Activated naive CD4-positive, alpha-beta T cell treated with anti-CD3 and anti-CD28 coated beads, Interleukin-2, amount 10 ng/mL, durations not matched to agents 7 days and 5 days (primary cell): ENCODE measurements at regions not wholly inside any gene's neighbourhood (a gene's known extent, or its start where the extent isn't known, plus 50 kb on each side); places are given as distances from the start of the nearest gene placed in this dataset.
"Not testable (repeated sequence)": the region's sequence is repeated elsewhere in the genome, so short reads cannot be mapped to it uniquely, and the experiment has no call there.

Experiments
- CTCF ChIA-PET: fragments of 350-600 bp; sonication (Branson Sonifier 250); formaldehyde crosslinking; loops from one replicate; lab custom pipeline; 2021; ENCODE audit warnings: antibody characterized with exemption; lab: Charles Lee
- DNase-seq: peaks from one replicate; pipeline ENCODE4 v3.0.0-alpha.2; 2020
- H3K27ac Mint-ChIP-seq: one replicate; pipeline ENCODE4 v1.8.0; 2021; ENCODE audit warnings: mild to moderate bottlenecking, moderate library complexity, mixed read lengths
- H3K27me3 Mint-ChIP-seq: one replicate; pipeline ENCODE4 v1.8.0; 2021; ENCODE audit warnings: mild to moderate bottlenecking, mixed read lengths
- H3K36me3 Mint-ChIP-seq: one replicate; pipeline ENCODE4 v1.8.0; 2021; ENCODE audit warnings: mixed read lengths
- H3K4me1 Mint-ChIP-seq: one replicate; pipeline ENCODE4 v1.8.0; 2021; ENCODE audit warnings: mixed read lengths
- H3K4me3 Mint-ChIP-seq: one replicate; pipeline ENCODE4 v1.8.0; 2021; ENCODE audit warnings: mild to moderate bottlenecking, moderate library complexity, mixed read lengths
- H3K9me3 Mint-ChIP-seq: one replicate; pipeline ENCODE4 v1.8.0; 2021; ENCODE audit warnings: mixed read lengths

DNA sequence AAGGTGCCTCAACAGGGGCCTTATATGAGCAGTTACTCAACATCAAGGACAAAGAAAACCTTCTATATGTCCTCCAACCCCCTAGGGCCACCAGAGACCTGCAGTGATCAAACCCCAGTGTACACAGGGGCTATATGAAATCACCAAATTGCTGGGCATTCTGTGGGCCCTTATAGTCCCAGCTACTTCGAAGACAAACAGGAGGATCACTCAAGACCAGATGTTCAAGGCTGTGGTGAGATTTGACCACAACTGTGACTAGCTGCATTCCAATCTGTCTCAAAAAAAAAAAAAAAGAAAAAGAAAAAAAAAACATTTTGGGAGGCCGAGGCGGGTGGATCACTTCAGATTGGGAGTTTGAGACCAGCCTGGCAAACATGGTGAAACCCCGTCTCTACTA is 51.0 kb upstream of the PRB2 start:
- Mint-ChIP-seq H3K27ac (no peak overlapping the region), H3K36me3 (no peaks in the 10 kb centered on the region), H3K4me1 (no peaks in the 10 kb centered on the region), H3K4me3 (no peak overlapping the region), H3K9me3 (no peaks in the 10 kb centered on the region), H3K27me3 (no peaks in the 10 kb centered on the region)
- no peak for DNase-seq
- CTCF ChIA-PET = no interaction called here

DNA sequence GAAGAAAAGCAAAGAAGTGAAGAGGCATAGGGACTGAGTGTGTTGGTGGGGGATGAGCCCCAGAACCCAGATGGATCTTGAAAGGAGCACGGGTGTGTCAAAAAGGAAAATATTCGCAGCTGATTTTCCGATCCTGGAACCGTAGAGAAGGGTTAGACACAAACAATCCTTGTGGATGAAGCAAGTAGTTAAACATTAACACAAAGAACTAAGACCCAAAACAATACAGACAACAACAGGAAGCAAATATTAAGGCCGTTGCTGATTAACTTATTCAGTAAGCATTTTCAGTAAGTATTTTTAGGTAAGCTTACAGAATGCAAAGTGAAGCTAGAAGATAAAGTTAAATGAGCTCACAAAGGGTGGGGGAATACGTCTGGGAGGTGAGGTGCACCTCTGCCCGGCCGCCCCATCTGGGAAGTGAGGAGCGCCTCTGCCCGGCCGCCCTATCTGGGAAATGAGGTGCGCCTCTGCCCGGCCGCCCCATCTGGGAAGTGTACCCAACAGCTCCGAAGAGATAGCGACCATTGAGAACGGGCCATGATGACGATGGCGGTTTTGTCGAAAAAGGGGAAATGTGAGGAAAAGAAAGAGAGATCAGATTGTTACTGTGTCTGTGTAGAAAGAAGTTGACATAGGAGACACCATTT is 62.8 kb upstream of the PRB2 start:
- Mint-ChIP-seq H3K9me3 (no peaks in the 10 kb centered on the region), H3K4me3 (no peak overlapping the region), H3K27ac (no peak overlapping the region), H3K27me3 (peaks cover 4% of the 10 kb centered on the region), H3K4me1 (no peaks in the 10 kb centered on the region), H3K36me3 (no peaks in the 10 kb centered on the region)
- no peak for DNase-seq
- CTCF ChIA-PET = no interaction called here

DNA sequence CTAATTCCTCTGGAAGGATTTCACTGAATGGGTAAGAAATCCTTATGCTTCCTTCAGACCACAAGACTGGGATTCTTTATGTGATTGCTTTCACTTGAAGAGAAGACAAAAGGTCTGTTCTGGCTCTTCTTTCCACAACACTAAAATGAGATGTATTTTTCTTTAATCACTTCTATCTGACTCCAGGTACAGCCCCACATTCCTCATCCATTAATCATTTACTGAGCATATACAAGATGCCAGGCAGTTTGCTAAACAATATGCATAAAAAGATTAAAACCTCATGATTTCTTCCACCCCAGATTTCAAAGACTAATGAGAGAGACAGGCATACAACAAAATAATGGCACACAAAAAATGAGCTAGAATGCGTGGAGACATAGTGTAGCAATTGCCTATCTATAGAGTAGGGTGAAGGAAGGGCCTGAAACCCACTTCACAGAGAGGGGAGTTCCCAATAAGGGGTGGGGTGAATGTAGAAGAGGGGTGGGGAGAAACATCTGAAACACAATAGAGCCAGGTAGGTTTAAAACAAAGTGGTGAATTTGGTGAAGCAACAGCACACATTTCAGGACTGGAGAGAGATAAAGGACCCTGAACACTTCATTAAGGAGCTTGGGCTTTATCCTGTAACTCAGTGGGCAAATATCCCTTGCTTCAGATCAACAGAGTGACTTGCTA is 65.1 kb upstream of the PRB2 start:
- Mint-ChIP-seq H3K4me3 (no peak overlapping the region), H3K27me3 (peaks cover 4% of the 10 kb centered on the region), H3K36me3 (no peaks in the 10 kb centered on the region), H3K27ac (no peak overlapping the region), H3K4me1 (no peaks in the 10 kb centered on the region), H3K9me3 (no peaks in the 10 kb centered on the region)
- CTCF ChIA-PET = no interaction called here
- no peak for DNase-seq

GRCh38 chr12:11461433-11461832 is 66.1 kb upstream of the PRB2 start:
- CTCF ChIA-PET = interaction anchor here (0.6 kb wide), 1 partner anchor 120 kb away, joined by 3 read pairs; no protein-coding TSS in a partner anchor
- Mint-ChIP-seq H3K27ac (no peak overlapping the region), H3K4me3 (no peak overlapping the region), H3K27me3 (peaks cover under 1% of the 10 kb centered on the region), H3K36me3 (no peaks in the 10 kb centered on the region), H3K4me1 (no peaks in the 10 kb centered on the region), H3K9me3 (no peaks in the 10 kb centered on the region)
- DNase-seq = no peak

DNA sequence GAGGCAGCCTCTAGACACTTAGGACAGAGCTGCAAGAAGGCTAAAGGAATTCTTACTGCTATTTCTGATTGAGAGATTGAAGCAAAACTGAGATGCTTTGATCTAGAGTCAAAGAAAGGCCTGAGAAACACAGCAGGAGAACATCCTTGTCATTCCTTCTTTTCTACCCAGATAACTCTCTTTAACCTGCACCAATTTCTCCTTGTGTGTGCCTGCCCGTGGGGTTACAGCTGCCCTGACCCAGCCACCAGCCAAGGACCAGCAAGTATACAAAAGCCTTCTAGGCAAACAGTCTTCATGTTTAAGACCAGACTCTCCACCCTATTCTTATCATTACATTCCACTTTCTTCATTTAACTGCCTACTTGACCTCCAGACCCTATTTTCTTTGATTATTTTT is 81.7 kb upstream of the PRB2 start:
- H3K4me3 Mint-ChIP-seq = no peak overlapping the region
- no peak for DNase-seq
- no peak overlapping the region for H3K27ac Mint-ChIP-seq
- H3K27me3 Mint-ChIP-seq = peaks cover 10% of the 10 kb centered on the region
- H3K4me1 Mint-ChIP-seq = no peaks in the 10 kb centered on the region
- H3K9me3 Mint-ChIP-seq = no peaks in the 10 kb centered on the region
- CTCF ChIA-PET = no interaction called here
- no peaks in the 10 kb centered on the region for H3K36me3 Mint-ChIP-seq

GRCh38 chr12:11482955-11483354 is 87.6 kb upstream of the PRB2 start:
- Mint-ChIP-seq H3K27ac (no peak overlapping the region), H3K36me3 (no peaks in the 10 kb centered on the region), H3K4me1 (peaks cover 2% of the 10 kb centered on the region), H3K27me3 (peaks cover 19% of the 10 kb centered on the region), H3K4me3 (no peak overlapping the region), H3K9me3 (no peaks in the 10 kb centered on the region)
- CTCF ChIA-PET = interaction anchor here (1.0 kb wide), 1 partner anchor 712 kb away, joined by 3 read pairs; no protein-coding TSS in a partner anchor
- no peak for DNase-seq

GRCh38 chr12:11486623-11487444 is 91.5 kb upstream of the PRB2 start:
- H3K9me3 Mint-ChIP-seq = no peaks in the 10 kb centered on the region
- no peak overlapping the region for H3K27ac Mint-ChIP-seq
- H3K4me3 Mint-ChIP-seq = no peak overlapping the region
- H3K27me3 Mint-ChIP-seq = peaks cover 10% of the 10 kb centered on the region
- H3K36me3 Mint-ChIP-seq = no peaks in the 10 kb centered on the region
- DNase-seq = peak; percentile 87
- CTCF ChIA-PET = interaction anchor here (0.6 to 3.1 kb wide), 22 partner anchors 10 to 1483 kb away, joined by 3 to 22 read pairs (median 3); no protein-coding TSS in a partner anchor
- peaks cover 2% of the 10 kb centered on the region for H3K4me1 Mint-ChIP-seq

DNA sequence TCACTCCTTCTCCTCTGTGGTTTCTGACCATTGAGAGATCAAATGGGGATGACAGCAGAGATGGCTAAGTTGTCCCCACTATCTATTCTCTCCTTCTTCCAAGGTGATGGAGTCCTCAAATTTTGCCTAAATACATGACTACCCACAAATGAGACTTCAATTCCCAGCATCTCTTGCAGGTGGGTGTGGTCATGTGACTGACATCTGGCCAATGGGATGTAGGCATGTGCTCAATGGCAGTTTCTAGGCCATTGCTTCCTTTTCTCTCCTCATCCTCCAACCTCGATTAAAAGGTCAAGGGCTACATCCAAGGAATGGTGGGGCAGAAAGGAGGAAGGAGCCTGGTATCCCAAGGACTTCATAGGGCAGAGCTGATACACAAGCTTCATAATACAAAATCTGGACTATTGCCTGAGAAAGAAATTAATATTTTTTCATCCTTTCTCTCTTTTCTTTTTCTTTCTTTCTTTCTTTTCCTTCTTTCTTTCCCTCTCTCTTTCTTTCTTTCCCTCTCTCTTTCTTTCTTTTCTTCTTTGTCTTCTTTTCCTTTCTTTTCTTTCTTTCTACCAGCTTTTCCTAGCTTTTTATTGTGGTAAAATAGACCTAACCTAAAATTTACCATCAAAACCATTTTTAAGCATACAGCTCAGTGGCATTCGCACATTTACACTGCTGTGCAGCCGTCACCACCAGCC is 100.9 kb upstream of the PRB2 start:
- Mint-ChIP-seq H3K4me3 (no peak overlapping the region), H3K27me3 (peaks cover 30% of the 10 kb centered on the region), H3K9me3 (peaks cover 2% of the 10 kb centered on the region), H3K36me3 (no peaks in the 10 kb centered on the region), H3K27ac (no peak overlapping the region), H3K4me1 (peaks cover 7% of the 10 kb centered on the region)
- DNase-seq = no peak
- CTCF ChIA-PET = interaction anchor here (1.3 kb wide), 2 partner anchors 8 to 9 kb away, joined by 3 read pairs; no protein-coding TSS in a partner anchor

DNA sequence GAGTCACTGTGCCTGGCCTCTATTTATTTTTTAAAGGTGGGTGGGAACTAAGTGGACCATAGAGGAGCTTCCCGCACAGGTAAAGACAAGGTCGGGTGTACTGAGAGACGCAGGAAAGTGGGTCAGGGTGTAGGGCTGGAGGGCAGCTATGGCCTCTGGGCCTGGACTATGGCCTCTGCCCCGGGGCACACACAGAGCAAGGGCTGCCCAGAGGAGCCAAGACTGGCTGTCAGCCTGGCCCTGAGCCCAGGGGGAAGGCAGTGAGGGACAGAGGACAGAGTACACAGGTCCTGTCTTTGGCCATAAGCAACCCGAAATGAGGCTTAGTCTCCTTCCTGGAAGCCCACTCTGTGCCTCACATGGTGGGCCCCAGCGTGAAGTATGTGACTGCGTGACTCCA is 102.1 kb upstream of the PRB2 start:
- H3K36me3 Mint-ChIP-seq = no peaks in the 10 kb centered on the region
- H3K4me3 Mint-ChIP-seq = no peak overlapping the region
- CTCF ChIA-PET = interaction anchor here (1.1 to 1.3 kb wide), 3 partner anchors 9 to 536 kb away, joined by 3 to 4 read pairs (median 3); no protein-coding TSS in a partner anchor
- no peak overlapping the region for H3K27ac Mint-ChIP-seq
- peaks cover 2% of the 10 kb centered on the region for H3K9me3 Mint-ChIP-seq
- peaks cover 40% of the 10 kb centered on the region for H3K27me3 Mint-ChIP-seq
- no peak for DNase-seq
- H3K4me1 Mint-ChIP-seq = peaks cover 7% of the 10 kb centered on the region

DNA sequence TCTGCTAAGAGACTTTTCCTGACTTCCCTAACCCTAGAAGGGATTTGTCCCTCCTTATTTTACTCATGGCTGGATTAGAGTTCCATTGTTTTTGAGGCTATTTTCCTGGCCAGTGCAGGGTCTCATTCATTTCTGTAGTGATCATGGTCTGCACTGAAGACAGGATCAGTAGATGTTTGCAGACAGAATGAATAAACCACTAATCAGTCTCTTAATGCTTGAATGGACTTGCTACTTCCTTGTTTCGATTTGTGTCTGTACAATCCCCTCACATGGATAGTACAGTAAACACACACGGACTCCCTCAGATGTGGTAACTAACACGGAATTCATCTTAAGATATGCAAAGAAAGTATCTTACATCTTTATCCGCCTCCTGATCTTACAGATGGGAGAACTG is 102.6 kb upstream of the PRB2 start:
- Mint-ChIP-seq H3K27ac (no peak overlapping the region), H3K4me1 (peaks cover 7% of the 10 kb centered on the region), H3K9me3 (peaks cover 2% of the 10 kb centered on the region), H3K27me3 (peaks cover 41% of the 10 kb centered on the region), H3K36me3 (no peaks in the 10 kb centered on the region), H3K4me3 (no peak overlapping the region)
- CTCF ChIA-PET = interaction anchor here (1.1 kb wide), 1 partner anchor 535 kb away, joined by 4 read pairs; no protein-coding TSS in a partner anchor
- DNase-seq = no peak

DNA sequence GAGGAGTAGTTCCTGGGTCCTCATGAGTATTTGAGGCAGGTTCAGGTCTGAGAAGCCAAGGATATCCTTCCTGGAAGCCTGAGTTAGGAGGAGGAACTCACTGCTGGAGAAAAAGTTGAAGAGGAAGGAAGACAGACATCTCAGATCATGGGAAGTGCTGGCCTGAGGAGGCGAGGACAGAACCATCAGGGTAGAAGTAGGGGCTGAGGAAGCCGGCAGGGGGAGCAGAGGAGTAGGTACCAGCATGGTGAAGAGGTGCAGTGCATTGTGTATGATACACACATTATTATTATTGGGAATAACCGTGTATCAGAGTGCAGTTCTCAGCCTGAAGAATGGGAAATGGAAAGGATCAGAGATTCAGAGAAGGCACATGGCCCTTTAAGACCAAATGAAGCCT is 103.2 kb upstream of the PRB2 start:
- H3K4me3 Mint-ChIP-seq, CTCF ChIA-PET, H3K36me3 Mint-ChIP-seq, H3K27ac Mint-ChIP-seq, H3K9me3 Mint-ChIP-seq, H3K4me1 Mint-ChIP-seq: not testable (repeated sequence)
- DNase-seq = peak; percentile 53
- peaks cover 41% of the 10 kb centered on the region for H3K27me3 Mint-ChIP-seq

DNA sequence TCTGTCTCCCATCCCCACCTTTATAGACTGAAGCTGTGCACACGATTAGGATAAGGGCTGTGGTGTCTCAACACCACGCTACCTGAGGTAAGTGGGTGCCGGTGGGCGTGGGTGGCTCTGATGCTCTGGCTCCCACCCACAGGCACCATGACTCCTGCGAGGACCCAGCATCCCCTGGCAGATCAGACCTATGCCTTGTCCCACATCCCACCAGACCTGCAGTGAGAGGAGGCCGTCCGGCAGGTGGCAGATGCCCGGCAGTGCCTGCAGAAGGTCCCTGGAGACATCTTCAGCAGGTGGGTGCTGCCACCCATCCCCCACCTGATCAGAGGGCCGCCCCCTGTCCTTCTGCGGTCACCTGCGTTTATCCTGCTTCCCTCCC is 104.4 kb upstream of the PRB2 start:
- Mint-ChIP-seq H3K9me3 (peaks cover 2% of the 10 kb centered on the region), H3K36me3 (no peaks in the 10 kb centered on the region), H3K4me3 (no peak overlapping the region), H3K27me3 (peaks cover 48% of the 10 kb centered on the region), H3K4me1 (peaks cover 7% of the 10 kb centered on the region), H3K27ac (no peak overlapping the region)
- CTCF ChIA-PET = interaction anchor here (1.0 to 2.0 kb wide), 3 partner anchors 13 to 1263 kb away, joined by 3 to 13 read pairs (median 4); no protein-coding TSS in a partner anchor
- no peak for DNase-seq

DNA sequence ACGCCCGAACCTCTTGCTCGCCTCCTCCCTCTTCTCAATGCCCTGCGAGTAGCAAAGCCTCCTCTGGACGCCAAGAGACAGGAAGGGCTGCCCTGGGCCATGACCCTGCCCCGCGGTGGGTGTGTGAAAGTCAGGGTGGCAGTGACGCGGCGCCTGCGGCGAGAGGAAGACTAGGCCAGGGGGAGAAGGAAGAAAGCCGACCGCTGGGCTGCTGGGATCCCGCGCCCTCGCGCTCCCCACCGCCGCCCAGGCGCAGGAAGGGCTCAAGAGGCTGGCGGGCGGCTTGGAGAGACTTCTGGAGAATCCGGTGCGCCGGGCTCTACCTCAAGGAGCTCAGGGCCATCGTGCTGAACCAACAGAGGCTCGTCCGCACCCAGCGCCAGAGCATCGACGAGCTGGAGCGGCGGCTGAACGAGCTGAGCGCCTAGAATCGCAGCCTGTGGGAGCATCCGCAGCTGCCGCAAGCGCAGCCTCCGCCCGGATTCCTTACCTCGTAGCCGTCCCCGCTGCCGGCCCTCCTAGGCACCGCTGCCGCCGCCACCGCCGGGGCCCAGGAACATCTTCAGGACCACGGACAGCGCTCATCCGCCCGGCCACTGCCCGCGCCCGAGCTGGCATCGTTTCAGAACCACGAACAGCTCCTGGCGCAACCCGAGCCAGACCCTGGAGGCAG is 105.0 kb upstream of the PRB2 start:
- Mint-ChIP-seq H3K4me1 (peaks cover 7% of the 10 kb centered on the region), H3K9me3 (peaks cover 2% of the 10 kb centered on the region), H3K4me3 (no peak overlapping the region), H3K27ac (no peak overlapping the region), H3K27me3 (peaks cover 52% of the 10 kb centered on the region), H3K36me3 (no peaks in the 10 kb centered on the region)
- peak; percentile 90 for DNase-seq
- CTCF ChIA-PET = interaction anchor here (1.0 to 2.0 kb wide), 3 partner anchors 14 to 1264 kb away, joined by 3 to 13 read pairs (median 4); no protein-coding TSS in a partner anchor
